Keratinocyte (primary cell): ENCODE measurements at regions not wholly inside any gene's neighbourhood (a gene's known extent, or its start where the extent isn't known, plus 50 kb on each side); places are given as distances from the start of the nearest gene placed in this dataset.

Experiments
- DNase-seq: peaks from one replicate; pipeline ENCODE4 v3.0.0-alpha.2; 2011; ENCODE audit warnings: low read depth, missing footprints, low spot score
- FAIRE-seq: peaks from 2 replicates; lab custom pipeline; 2011; peaks lifted over from hg19 to GRCh38; lab: Jason Lieb, UNC
- H2AFZ ChIP-seq: 2 replicates; pipeline ENCODE4 v1.6.0; 2012; ENCODE audit warnings: low read length, control low read depth, inconsistent platforms; ENCODE audit not compliant: control insufficient read depth
- H3K27ac ChIP-seq: 2 replicates; pipeline ENCODE4 v1.5.1; 2011; ENCODE audit warnings: low read length; ENCODE audit not compliant: control insufficient read depth, insufficient read depth
- H3K27me3 ChIP-seq: 3 replicates; pipeline ENCODE4 v1.6.0; 2011; ENCODE audit warnings: low read length; ENCODE audit not compliant: control insufficient read depth, insufficient read depth; ENCODE audit errors: extremely low read depth
- H3K36me3 ChIP-seq, 2 experiments: 2 replicates in 1 of 2; 3 replicates in 1 of 2; pipeline ENCODE4 v1.5.1; 2011; ENCODE audit warnings: low read length in 2 of 2, mild to moderate bottlenecking in 1 of 2; ENCODE audit not compliant: control insufficient read depth in 2 of 2, insufficient read depth in 2 of 2; ENCODE audit errors: extremely low read depth in 1 of 2
- H3K4me1 ChIP-seq: 3 replicates; pipeline ENCODE4 v1.5.1; 2011; ENCODE audit warnings: low read length; ENCODE audit not compliant: control insufficient read depth, insufficient read depth; ENCODE audit errors: extremely low read depth
- H3K4me2 ChIP-seq: 3 replicates; pipeline ENCODE4 v1.6.0; 2011; ENCODE audit warnings: low read depth, low read length; ENCODE audit not compliant: control insufficient read depth, insufficient read depth; ENCODE audit errors: extremely low read depth
- H3K4me3 ChIP-seq, 3 experiments: fragments of 200-600 bp in 1 of 3; sonication (generic) in 1 of 3; 2 replicates in 2 of 3; 3 replicates in 1 of 3; pipeline ENCODE4 v1.5.1; 2011 to 2016; ENCODE audit warnings: low read length in 3 of 3, mild to moderate bottlenecking in 3 of 3, control low read depth in 2 of 3, inconsistent platforms in 1 of 3, low read depth in 1 of 3, mixed read lengths in 1 of 3, mixed run types in 1 of 3, moderate library complexity in 1 of 3; ENCODE audit not compliant: control insufficient read depth in 2 of 3, insufficient read depth in 2 of 3; ENCODE audit errors: extremely low read depth in 1 of 3
- H3K79me2 ChIP-seq: 2 replicates; pipeline ENCODE4 v1.6.0; 2012; ENCODE audit warnings: low read length; ENCODE audit not compliant: control insufficient read depth, insufficient read depth
- H3K9ac ChIP-seq: 3 replicates; pipeline ENCODE4 v1.6.0; 2011; ENCODE audit warnings: low read length; ENCODE audit not compliant: control insufficient read depth, insufficient read depth; ENCODE audit errors: extremely low read depth
- H3K9me1 ChIP-seq: 3 replicates; pipeline ENCODE4 v1.6.0; 2011; ENCODE audit warnings: low read length; ENCODE audit not compliant: control insufficient read depth, insufficient read depth; ENCODE audit errors: extremely low read depth
- H3K9me3 ChIP-seq: 2 replicates; pipeline ENCODE4 v1.5.1; 2012; ENCODE audit warnings: low read depth, low read length; ENCODE audit not compliant: control insufficient read depth
- H4K20me1 ChIP-seq: 3 replicates; pipeline ENCODE4 v1.6.0; 2011; ENCODE audit warnings: low read length; ENCODE audit not compliant: control insufficient read depth, insufficient read depth; ENCODE audit errors: extremely low read depth
- EZH2 ChIP-seq: IDR thresholded peaks from one replicate; pipeline ENCODE4 v1.6.1; 2012; ENCODE audit warnings: inconsistent platforms, mild to moderate bottlenecking, low read length, moderate library complexity
- dilution Hi-C: fragments of 300-500 bp; cut with MboI; formaldehyde crosslinking; loops from one replicate; pipeline ENCODE4 v1.7.0; 2020; ENCODE audit warnings: low sequenced_read_pairs; ENCODE audit not compliant: extremely low pct_ligation_motif_present
- TF ChIP-seq, protein P1 (sequence below), 3 experiments: IDR thresholded peaks in 1 of 3; conservative IDR thresholded peaks in 1 of 3; optimal IDR thresholded peaks in 1 of 3; 2 replicates in 2 of 3; 3 replicates in 1 of 3; pipeline versions ENCODE3 to v1.5.1; 2011; ENCODE audit warnings: low read length in 3 of 3, mild to moderate bottlenecking in 3 of 3, moderate library complexity in 2 of 3, control low read depth in 1 of 3, inconsistent platforms in 1 of 3; ENCODE audit not compliant: insufficient read depth in 2 of 3; ENCODE audit errors: extremely low read depth in 1 of 3

GRCh38 chr1:82697965-82698364 is 897.2 kb downstream of the ADGRL2 start:
- DNase-seq: no peak
- Histone ChIP-seq H3K27ac (no peak overlapping the region), H3K4me3 (no peak overlapping the region), H3K9me3 (no peaks in the 10 kb centered on the region), H3K4me2 (no peak overlapping the region), H3K9me1 (no peaks in the 10 kb centered on the region), H3K4me1 (no peaks in the 10 kb centered on the region), H3K36me3 (no peaks in the 10 kb centered on the region), H3K79me2 (no peaks in the 10 kb centered on the region), H2AFZ (no peak overlapping the region), H3K27me3 (no peaks in the 10 kb centered on the region), H3K9ac (no peak overlapping the region), H4K20me1 (no peaks in the 10 kb centered on the region)
- TF ChIP-seq, protein P1, sequence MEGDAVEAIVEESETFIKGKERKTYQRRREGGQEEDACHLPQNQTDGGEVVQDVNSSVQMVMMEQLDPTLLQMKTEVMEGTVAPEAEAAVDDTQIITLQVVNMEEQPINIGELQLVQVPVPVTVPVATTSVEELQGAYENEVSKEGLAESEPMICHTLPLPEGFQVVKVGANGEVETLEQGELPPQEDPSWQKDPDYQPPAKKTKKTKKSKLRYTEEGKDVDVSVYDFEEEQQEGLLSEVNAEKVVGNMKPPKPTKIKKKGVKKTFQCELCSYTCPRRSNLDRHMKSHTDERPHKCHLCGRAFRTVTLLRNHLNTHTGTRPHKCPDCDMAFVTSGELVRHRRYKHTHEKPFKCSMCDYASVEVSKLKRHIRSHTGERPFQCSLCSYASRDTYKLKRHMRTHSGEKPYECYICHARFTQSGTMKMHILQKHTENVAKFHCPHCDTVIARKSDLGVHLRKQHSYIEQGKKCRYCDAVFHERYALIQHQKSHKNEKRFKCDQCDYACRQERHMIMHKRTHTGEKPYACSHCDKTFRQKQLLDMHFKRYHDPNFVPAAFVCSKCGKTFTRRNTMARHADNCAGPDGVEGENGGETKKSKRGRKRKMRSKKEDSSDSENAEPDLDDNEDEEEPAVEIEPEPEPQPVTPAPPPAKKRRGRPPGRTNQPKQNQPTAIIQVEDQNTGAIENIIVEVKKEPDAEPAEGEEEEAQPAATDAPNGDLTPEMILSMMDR (optimal IDR thresholded peaks at IDR 0.05 in 1 of 3, IDR thresholded peaks at IDR 0.05 in 1 of 3, conservative IDR thresholded peaks at IDR 0.05 in 1 of 3; ENCODE audit: extremely low read depth in 1 of 3, insufficient read depth in 2 of 3, low read length in 3 of 3): no peak
- TF ChIP-seq EZH2: no peak
- dilution Hi-C loops: no loop called here
- no peak for FAIRE-seq

DNA sequence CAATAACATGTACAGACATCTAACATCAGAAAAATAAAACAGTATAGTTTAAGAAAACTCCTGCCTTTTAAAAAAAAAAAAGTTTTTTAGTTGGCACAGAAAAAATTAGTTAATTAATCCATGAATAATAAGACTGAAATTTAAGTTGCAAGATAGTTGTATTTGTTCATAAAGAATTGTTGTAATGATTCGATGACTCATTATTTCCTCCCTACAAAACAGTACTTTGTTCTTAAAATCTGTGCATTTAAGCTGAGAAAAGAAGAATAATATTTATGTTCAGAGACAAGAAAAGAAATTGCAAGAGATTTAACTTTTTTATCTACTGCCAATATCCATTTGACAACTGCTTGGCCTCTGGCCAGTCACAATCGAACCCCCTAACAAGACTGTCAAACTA is 894.7 kb downstream of the ADGRL2 start:
- DNase-seq: no peak
- FAIRE-seq: no peak

More for the DNA sequence above, 894.7 kb downstream of the ADGRL2 start:
- H3K4me1 ChIP-seq: no peaks in the 10 kb centered on the region
- H3K27me3 ChIP-seq: no peaks in the 10 kb centered on the region
- H3K9me3 ChIP-seq: no peaks in the 10 kb centered on the region
- H3K4me2 ChIP-seq: no peak overlapping the region
- no peak for TF ChIP-seq EZH2
- TF ChIP-seq, protein P1 (optimal IDR thresholded peaks at IDR 0.05 in 1 of 3, IDR thresholded peaks at IDR 0.05 in 1 of 3, conservative IDR thresholded peaks at IDR 0.05 in 1 of 3; ENCODE audit: extremely low read depth in 1 of 3, insufficient read depth in 2 of 3, low read length in 3 of 3): no peak
- H3K27ac ChIP-seq: no peak overlapping the region
- no peaks in the 10 kb centered on the region for H3K9me1 ChIP-seq
- H3K79me2 ChIP-seq: no peaks in the 10 kb centered on the region
- no peaks in the 10 kb centered on the region for H4K20me1 ChIP-seq
- H3K9ac ChIP-seq: no peak overlapping the region
- dilution Hi-C loops: no loop called here
- H3K4me3 ChIP-seq: no peak overlapping the region
- no peak overlapping the region for H2AFZ ChIP-seq
- no peaks in the 10 kb centered on the region for H3K36me3 ChIP-seq
